Chondrocyte (in vitro differentiated cells): ENCODE measurements at regions not wholly inside any gene's neighbourhood (a gene's known extent, or its start where the extent isn't known, plus 50 kb on each side); places are given as distances from the start of the nearest gene placed in this dataset.

Experiments used
- DNase-seq: peaks from one replicate; pipeline ENCODE4 v3.0.0; 2021; ENCODE audit warnings: mixed read lengths, low spot score
- H3K27ac Mint-ChIP-seq: one replicate; pipeline ENCODE4 v1.8.0; 2021; ENCODE audit warnings: mild to moderate bottlenecking, moderate library complexity, mixed read lengths; ENCODE audit not compliant: unreplicated experiment
- H3K27me3 Mint-ChIP-seq: 2 replicates; pipeline ENCODE4 v1.8.0; 2021; ENCODE audit warnings: low read depth, mixed read lengths
- H3K36me3 Mint-ChIP-seq: 2 replicates; pipeline ENCODE4 v1.8.0; 2021; ENCODE audit warnings: low read depth, mixed read lengths
- H3K4me1 Mint-ChIP-seq: 2 replicates; pipeline ENCODE4 v1.8.0; 2021; ENCODE audit warnings: low read depth, mild to moderate bottlenecking, mixed read lengths
- H3K4me3 Mint-ChIP-seq: one replicate; pipeline ENCODE4 v1.8.0; 2021; ENCODE audit warnings: mild to moderate bottlenecking, moderate library complexity, mixed read lengths; ENCODE audit not compliant: unreplicated experiment
- H3K9me3 Mint-ChIP-seq: 2 replicates; pipeline ENCODE4 v1.8.0; 2021; ENCODE audit warnings: low read depth, mixed read lengths
- TF ChIP-seq, protein P1 (sequence below): fragments of 200-600 bp; sonication (generic); IDR thresholded peaks from 2 replicates; pipeline ENCODE4 v1.5.0; 2021; ENCODE audit warnings: antibody characterized with exemption, mild to moderate bottlenecking, moderate library complexity

DNA sequence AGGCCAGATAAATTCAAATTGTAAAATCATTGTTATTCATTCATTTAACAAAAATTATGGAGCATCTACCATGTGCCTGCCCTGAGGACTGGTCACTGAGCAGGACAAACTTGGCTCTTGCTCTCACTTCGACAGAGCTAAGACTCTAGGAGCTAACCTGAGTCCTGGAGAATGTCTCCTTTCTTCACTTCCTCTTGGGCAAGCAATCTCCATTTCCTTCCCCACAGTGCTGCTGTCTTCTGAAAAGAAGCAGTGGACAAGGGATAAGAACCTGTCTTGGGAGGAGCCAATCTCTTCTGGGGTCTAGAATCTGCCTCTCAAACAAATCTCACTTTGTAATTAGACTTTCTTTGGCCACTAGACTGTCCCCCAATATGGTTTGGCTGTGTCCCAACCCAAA is 76.2 kb upstream of the PLXNA4 start:
- no peak overlapping the region for H3K27ac Mint-ChIP-seq
- no peaks in the 10 kb centered on the region for H3K9me3 Mint-ChIP-seq
- peaks cover 24% of the 10 kb centered on the region for H3K4me1 Mint-ChIP-seq
- H3K36me3 Mint-ChIP-seq = no peaks in the 10 kb centered on the region
- no peak overlapping the region for H3K4me3 Mint-ChIP-seq
- TF ChIP-seq, protein P1, sequence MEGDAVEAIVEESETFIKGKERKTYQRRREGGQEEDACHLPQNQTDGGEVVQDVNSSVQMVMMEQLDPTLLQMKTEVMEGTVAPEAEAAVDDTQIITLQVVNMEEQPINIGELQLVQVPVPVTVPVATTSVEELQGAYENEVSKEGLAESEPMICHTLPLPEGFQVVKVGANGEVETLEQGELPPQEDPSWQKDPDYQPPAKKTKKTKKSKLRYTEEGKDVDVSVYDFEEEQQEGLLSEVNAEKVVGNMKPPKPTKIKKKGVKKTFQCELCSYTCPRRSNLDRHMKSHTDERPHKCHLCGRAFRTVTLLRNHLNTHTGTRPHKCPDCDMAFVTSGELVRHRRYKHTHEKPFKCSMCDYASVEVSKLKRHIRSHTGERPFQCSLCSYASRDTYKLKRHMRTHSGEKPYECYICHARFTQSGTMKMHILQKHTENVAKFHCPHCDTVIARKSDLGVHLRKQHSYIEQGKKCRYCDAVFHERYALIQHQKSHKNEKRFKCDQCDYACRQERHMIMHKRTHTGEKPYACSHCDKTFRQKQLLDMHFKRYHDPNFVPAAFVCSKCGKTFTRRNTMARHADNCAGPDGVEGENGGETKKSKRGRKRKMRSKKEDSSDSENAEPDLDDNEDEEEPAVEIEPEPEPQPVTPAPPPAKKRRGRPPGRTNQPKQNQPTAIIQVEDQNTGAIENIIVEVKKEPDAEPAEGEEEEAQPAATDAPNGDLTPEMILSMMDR = no peak
- H3K27me3 Mint-ChIP-seq = no peaks in the 10 kb centered on the region
- DNase-seq = no peak

DNA sequence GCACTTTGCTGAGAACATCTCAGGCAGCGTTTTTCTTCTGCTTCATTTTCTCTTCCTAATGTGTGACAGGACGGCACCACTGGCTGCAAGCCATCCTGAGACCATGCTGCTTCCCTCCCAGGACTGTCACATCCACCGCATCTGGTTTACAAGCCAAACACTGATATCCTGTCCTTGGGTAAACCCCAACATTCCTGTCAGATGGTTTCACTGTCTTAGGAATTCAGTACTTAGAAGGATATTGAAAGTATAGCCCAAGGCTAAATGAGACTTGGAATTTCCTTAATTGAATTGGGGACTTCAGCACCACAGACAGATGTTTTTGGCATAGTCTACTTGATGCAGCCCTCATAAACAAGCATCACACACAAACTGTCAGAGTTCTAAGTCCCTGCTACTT is 74.2 kb upstream of the PLXNA4 start:
- Mint-ChIP-seq H3K4me1 (peaks cover 23% of the 10 kb centered on the region), H3K4me3 (no peak overlapping the region), H3K27me3 (no peaks in the 10 kb centered on the region), H3K9me3 (no peaks in the 10 kb centered on the region), H3K36me3 (no peaks in the 10 kb centered on the region), H3K27ac (peak overlapping the region; percentile 4)
- no peak for DNase-seq
- TF ChIP-seq, protein P1 = no peak

DNA sequence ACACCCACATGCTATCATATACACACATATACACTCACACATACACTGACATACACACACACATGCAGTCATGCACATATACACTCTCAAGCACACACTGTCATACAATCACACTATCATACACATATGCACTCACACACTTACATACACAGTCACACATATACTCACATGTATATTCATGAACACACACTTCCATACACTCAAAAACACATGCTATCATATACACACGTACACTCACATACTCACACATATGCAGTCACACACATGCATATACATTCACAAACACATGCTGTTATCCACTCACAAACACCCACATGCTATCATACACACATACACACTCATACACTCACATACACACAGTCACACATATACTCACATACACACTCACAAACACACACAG is 71.0 kb upstream of the PLXNA4 start:
- TF ChIP-seq, protein P1 = no peak
- peaks cover 14% of the 10 kb centered on the region for H3K4me1 Mint-ChIP-seq
- H3K27me3 Mint-ChIP-seq = no peaks in the 10 kb centered on the region
- no peak overlapping the region for H3K27ac Mint-ChIP-seq
- DNase-seq = no peak
- no peak overlapping the region for H3K4me3 Mint-ChIP-seq
- H3K36me3 Mint-ChIP-seq = no peaks in the 10 kb centered on the region
- H3K9me3 Mint-ChIP-seq = no peaks in the 10 kb centered on the region

DNA sequence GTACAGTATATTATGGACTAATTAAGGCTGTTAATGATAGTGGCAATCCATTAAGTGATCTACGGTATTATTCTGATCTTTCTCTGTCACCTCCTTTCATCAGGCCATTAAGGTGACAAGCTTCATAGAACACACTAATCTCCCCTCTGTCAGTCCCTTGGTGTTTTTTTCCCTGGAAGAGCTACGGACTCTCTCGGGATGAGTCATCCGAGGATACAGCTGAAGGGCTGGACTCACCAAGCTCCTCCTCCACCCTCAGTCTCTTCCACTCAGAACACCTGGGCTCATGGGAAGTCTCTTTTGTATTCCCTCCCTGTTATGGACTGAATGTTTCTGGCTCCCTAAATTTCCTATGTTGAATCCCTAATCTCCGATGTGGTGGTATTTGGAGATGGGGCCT is 69.8 kb upstream of the PLXNA4 start:
- TF ChIP-seq, protein P1 = no peak
- Mint-ChIP-seq H3K9me3 (no peaks in the 10 kb centered on the region), H3K27ac (no peak overlapping the region), H3K4me3 (no peak overlapping the region), H3K36me3 (no peaks in the 10 kb centered on the region), H3K27me3 (no peaks in the 10 kb centered on the region), H3K4me1 (peaks cover 14% of the 10 kb centered on the region)
- no peak for DNase-seq

DNA sequence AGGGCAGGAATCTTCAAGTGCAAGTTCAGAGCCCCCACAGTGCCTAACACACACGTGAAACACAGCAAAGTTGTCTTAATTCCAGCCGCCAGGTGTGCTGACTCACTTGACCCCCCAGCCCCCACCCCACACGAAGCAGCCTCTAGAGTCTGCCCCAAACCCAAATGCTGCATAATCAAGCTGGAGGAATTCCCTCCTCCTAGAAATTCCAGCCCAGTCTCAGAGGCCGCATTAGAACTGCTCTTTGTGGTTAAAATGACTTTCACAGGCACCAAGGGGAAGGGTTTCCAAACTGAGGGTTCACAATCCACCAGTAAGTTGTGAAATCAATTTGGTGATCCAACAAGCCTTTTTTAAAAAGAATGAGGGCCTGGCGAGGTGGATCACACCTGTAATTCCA is 67.0 kb upstream of the PLXNA4 start:
- no peaks in the 10 kb centered on the region for H3K27me3 Mint-ChIP-seq
- no peaks in the 10 kb centered on the region for H3K4me1 Mint-ChIP-seq
- no peaks in the 10 kb centered on the region for H3K36me3 Mint-ChIP-seq
- H3K4me3 Mint-ChIP-seq = no peak overlapping the region
- TF ChIP-seq, protein P1 = no peak
- no peaks in the 10 kb centered on the region for H3K9me3 Mint-ChIP-seq
- no peak overlapping the region for H3K27ac Mint-ChIP-seq
- no peak for DNase-seq
